ENCODE measurements at regions not wholly inside any gene's neighbourhood (a gene's known extent, or its start where the extent isn't known, plus 50 kb on each side); places are given as distances from the start of the nearest gene placed in this dataset.

GRCh38 chr2:128421861-128422311, 103.2 kb upstream of the HS6ST1 start:
- TF ChIP-seq CTCF (IDR thresholded peaks at IDR 0.05; ENCODE audit: poor library complexity) (no peak), EZH2phosphoT487 (IDR thresholded peaks at IDR 0.05; ENCODE audit: low read depth, severe bottlenecking, unreplicated experiment) (no peak), EZH2 (IDR thresholded peaks at IDR 0.05; ENCODE audit: borderline replicate concordance) (no peak)
